ENCODE measurements at regions not wholly inside any gene's neighbourhood (a gene's known extent, or its start where the extent isn't known, plus 50 kb on each side); places are given as distances from the start of the nearest gene placed in this dataset.

GRCh38 chrX:82934980-82935379 lies 573.1 kb upstream of the POU3F4 start:
- TF ChIP-seq, protein P1, sequence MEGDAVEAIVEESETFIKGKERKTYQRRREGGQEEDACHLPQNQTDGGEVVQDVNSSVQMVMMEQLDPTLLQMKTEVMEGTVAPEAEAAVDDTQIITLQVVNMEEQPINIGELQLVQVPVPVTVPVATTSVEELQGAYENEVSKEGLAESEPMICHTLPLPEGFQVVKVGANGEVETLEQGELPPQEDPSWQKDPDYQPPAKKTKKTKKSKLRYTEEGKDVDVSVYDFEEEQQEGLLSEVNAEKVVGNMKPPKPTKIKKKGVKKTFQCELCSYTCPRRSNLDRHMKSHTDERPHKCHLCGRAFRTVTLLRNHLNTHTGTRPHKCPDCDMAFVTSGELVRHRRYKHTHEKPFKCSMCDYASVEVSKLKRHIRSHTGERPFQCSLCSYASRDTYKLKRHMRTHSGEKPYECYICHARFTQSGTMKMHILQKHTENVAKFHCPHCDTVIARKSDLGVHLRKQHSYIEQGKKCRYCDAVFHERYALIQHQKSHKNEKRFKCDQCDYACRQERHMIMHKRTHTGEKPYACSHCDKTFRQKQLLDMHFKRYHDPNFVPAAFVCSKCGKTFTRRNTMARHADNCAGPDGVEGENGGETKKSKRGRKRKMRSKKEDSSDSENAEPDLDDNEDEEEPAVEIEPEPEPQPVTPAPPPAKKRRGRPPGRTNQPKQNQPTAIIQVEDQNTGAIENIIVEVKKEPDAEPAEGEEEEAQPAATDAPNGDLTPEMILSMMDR (IDR thresholded peaks at IDR 0.05; ENCODE audit: low read length) = no peak
- TF ChIP-seq EZH2 (IDR thresholded peaks at IDR 0.05; ENCODE audit: borderline replicate concordance, low read length) = no peak

Measured in OCI-LY1 (cell line).